Midbrain (tissue), 1 donor: ENCODE measurements at regions not wholly inside any gene's neighbourhood (a gene's known extent, or its start where the extent isn't known, plus 50 kb on each side); places are given as distances from the start of the nearest gene placed in this dataset.
"Not testable (repeated sequence)": the region's sequence is repeated elsewhere in the genome, so short reads cannot be mapped to it uniquely, and the experiment has no call there.

Experiments
- DNase-seq: peaks from one replicate; lab custom pipeline; 2025; lab: John Stamatoyannopoulos, UW

DNA sequence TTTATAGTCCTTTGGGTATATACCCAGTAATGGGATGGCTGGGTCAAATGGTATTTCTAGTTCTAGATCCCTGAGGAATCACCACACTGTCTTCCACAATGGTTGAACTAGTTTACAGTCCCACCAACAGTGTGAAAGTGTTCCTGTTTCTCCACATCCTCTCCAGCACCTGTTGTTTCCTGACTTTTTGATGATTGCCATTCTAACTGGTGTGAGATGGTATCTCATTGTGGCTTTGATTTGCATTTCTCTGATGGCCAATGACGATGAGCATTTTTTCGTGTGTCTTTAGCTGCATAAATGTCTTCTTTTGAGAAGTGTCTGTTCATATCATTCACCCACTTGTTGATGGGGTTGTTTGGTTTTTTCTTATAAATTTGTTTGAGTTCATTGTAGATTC, 612.5 kb upstream of the SGCD start:
- not testable (repeated sequence) for DNase-seq

- no peak for DNase-seq
Observed at GRCh38 chr5:155726267-155726666, 600.7 kb upstream of the SGCD start.

DNA sequence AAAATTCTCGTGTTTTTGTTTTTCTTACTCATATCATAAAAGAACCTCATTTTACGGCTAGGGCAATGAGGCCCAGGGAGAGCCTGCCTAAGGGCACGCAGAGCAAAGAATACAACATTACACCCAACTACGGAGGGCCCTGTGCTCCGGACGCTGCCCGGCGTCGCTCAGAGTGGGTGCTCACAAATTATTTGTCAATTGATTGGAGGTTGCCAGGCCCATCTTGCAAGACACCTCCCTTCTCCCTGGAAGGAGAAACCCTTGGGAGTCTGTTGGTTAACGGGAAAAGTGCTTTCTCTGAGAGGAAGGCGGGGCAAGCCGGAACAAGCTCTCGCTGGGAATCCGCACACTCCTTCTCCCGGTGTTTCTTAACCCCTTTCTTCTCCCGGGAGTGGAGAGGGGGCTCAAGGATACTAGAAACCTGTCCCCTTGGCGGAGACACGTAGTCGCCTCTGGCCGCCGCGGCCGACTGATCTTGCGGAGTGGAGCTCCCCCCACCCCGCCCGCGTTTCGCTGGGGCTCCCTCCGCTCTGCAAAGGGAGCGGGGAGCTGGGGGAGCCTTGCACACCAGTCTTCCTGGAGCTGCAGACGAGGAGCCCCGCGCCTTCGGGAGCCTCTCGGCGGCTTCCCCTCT, 599.3 kb upstream of the SGCD start:
- DNase-seq: peak; percentile 9

DNA sequence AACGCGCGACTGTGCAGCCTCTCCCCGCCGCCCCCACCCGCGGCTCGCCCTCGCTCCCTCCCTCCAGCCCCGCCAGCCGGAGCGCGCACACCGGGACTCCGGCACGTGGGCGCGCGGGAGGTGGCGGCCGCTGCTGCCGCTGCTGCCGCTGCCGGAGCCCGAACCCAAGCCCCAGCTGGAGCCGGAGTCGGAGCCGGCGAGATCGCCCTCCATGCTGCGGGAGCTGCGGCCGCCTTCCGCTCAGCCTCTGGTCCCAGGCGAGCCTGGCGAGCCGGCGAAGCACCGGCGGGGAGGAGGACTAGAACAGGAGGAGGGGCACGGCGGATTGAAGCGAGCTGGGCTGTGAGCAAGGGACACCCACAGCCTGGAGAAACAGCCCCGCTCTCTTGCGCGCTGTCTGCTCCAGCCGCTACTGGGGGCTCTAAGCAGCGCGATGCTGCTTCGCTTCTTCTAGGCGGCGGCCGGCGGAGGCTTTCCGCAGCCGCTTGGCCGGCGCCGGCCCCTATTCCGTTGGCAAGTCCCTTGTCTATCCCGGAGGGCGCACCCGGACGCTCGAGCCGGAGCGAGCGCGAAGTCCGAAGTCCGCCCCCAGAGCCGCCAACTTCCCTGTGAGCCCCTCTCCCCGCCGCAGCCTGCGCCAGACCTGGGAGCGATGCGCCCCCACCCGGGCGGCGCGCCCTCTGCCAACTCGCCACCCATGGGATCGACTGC, 598.7 kb upstream of the SGCD start:
- DNase-seq: peak; percentile 55

DNA sequence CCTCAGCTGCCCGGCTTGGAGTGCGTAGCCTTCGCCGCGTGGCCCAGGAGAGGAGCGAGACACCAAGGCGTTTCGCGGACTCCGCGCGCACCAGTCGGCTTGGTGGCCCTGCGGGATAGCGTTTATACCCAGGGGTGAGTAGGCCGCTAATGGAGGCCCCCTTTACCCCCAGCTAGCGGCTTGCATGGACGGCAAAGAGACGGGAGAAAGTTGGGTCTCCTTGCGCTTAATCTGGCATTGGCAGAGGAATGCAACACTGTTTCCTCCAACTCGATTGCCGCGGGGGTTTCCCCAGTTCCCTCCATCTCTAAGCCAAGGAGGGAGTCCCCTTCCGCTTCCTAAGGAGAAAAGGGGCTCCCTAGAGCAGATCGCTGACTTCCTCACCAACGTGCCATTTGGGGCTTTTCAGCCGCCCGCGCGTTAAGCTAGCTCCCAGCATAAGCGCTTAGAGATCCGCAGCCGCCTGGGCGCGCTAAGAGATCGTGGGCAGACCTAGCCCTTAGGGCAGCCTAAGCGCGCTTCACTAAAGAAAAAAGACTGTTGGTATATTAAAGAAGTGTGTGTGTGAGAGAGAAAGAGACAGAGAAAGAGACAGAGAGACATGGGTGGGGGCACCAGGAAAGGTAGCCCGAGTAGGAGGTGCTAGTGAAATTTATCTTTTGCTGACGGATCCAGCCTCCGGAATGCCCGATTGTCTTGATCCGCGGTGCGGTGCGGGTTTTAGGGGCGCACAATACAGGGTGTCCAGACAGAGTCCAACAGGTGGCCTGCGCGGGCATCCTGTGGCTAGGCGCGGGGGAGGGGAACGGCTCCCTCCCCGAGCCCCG, 597.9 kb upstream of the SGCD start:
- DNase-seq: peak; percentile 33

GRCh38 chr5:155729684-155730059, 597.3 kb upstream of the SGCD start:
- peak; percentile 79 for DNase-seq

GRCh38 chr5:155732587-155733376, 594.2 kb upstream of the SGCD start:
- DNase-seq: no peak

DNA sequence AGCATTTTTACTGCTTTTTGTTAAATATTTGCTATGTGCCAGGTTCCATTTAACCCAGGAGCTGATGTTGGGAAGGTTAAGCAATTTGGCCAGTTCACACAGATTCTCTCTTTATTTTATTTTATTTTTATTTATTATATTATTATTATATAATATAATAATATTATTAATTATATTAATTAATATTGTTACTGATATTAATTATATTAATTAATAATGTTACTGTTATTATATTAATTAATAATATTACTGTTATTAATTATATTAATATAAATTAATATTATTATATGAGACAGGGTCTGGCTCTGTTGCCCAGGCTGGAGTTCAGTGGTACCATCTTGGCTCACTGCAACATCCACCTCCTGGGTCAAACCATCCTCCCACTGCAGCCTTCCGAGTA, 593.0 kb upstream of the SGCD start:
- no peak for DNase-seq

GRCh38 chr5:155735388-155735787, 591.6 kb upstream of the SGCD start:
- no peak for DNase-seq

GRCh38 chr5:155738616-155739015, 588.3 kb upstream of the SGCD start:
- DNase-seq: no peak

DNA sequence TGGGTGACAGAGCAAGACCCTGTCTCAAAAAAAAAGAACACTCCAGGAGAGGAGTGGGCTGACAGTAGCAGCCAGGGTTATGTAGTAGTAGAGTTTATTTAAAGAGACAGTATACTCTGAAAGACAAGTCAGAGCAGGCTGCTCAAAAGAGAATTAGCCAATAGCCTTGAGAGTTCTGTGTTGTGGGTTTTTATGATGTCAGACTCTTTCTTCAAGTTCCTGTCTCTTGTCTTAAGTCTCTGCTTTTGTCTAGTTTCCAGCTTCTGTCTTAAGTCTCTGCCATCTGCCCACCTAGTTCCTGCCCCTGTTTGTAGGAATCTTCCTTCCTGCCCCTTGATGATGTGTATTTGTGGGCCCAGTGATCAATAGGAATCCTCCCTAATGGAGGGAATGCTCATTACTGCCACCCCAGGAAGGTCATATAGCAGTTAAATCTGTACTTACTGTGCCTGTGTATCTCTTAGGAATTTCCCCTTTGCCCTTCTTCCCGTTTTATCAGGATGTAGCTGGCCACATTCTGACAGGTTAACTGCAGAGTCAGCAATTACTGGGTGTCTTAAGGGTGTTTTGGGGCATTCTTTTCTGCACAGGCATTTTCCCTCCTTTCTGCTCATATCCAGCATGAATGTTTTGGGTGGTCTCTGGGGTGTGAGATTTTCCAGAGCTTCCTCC, 580.5 kb upstream of the SGCD start:
- DNase-seq: no peak

DNA sequence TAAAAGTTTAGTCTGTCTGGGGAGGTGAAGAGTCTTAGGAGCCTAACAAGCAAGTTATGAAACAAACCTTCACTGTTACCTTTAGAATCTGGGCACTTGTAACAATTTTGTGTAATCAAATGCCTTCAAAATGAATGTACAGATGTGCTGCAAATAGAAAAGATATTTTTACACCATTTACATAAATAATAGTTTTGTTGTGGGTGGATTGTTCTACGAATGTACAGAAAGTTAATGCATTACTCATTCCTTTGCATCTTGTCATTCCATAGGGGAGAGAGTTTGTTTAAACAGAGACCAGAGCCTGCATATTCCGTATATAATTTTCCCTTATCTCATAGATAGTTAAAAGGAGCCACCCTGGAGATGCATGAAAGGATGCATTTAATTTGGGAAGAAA, 576.9 kb upstream of the SGCD start:
- DNase-seq: no peak

DNA sequence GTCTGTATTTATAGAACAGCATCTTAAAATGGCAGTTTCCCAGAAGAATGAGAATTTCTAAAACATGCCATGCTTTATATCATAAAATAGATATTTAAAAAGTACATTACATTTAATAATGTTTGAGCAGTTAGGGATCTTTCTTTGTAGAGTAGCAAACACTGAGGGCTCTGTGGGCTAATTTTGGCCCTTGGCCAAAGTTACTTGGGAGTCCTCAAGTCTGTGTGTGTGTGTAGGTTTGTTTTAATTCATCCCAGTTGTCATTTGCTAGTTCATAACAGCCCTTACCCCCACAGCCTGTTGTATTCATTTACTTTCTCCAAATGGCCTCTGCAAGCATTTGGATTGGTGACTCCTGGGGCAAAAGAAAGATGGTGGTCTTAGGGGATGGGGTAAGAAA, 576.4 kb upstream of the SGCD start:
- no peak for DNase-seq

DNA sequence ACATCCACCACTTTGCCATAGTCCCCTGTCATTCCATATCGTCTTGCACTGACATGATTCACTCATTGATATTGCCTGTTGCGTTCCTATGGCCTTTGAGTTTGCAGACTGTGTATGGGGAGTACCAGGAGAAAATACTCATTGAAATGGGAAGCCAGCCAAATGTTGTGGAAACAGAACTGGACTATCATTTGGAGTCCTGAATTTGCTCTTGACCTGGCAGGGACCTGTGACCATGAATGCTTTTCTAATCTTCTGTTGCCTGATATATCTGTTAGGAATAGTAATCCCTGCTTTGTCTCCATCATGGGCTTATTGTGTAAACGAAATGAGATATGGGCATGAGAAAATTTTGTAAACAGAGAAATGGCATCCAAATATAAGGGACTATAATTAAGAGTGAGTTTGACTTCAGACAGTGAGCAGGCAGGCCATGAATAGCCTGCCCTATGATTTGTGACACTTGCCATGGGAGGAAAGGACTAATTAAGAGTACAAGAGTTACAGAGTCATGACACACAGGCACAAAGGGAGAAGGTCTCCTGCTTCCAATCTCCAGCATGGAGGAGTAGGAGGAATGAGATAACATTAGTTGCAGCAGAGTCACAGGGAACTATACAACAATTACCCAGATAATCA, 572.9 kb upstream of the SGCD start:
- no peak for DNase-seq

GRCh38 chr5:155759252-155759651, 567.7 kb upstream of the SGCD start:
- no peak for DNase-seq

DNA sequence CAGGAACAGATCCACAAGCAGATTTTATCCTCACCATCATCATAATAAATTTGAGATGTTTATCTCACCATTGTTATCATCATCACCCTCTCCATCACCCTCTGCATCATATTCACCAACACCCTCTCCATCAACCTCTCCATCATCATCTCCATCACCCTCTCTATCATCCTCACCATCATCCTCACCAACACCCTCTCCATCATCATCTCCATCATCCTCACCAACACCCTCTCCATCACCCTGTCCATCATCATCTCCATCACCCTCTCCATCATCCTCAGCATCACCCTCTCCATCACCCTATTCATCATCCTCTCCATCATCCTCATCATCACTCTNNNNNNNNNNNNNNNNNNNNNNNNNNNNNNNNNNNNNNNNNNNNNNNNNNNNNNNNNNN, 567.0 kb upstream of the SGCD start:
- no peak for DNase-seq

DNA sequence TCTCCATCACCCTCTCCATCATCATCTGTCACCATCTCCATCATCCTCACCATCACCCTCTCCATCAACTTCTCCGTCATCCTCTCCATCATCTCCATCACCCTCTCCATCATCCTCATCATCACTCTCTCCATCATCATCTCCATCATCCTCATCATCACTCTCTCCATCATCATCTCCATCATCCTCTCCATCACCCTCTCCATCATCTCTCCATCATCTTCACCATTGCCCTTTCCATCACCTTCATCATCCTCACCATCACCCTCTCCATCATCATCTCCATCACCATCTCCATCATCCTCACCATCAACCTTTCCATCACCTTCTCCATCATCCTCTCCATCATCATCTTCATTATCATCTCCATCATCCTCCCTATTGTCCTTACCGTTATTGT, 565.5 kb upstream of the SGCD start:
- no peak for DNase-seq

DNA sequence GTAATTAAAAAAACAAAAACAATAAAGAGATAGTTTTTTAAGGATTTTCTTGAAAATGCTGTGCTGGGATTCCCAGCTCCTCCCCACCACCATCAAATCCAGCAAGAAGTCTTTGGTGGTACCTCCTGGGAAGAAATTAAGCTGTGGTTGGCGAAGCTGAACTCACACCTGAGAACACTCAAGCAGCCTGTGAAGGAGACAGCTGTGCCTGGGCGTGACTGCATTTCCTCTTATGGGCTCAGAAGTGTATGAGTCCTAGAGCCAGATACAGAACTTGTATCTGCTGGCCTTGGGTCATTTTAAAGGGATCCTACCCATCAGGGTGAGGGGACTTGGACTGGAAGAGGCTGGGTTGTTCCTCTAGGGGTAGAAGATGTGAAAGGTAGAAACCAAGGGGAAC, 561.2 kb upstream of the SGCD start:
- DNase-seq: no peak

GRCh38 chr5:155767470-155767869, 559.5 kb upstream of the SGCD start:
- no peak for DNase-seq

GRCh38 chr5:155768332-155768731, 558.6 kb upstream of the SGCD start:
- no peak for DNase-seq

DNA sequence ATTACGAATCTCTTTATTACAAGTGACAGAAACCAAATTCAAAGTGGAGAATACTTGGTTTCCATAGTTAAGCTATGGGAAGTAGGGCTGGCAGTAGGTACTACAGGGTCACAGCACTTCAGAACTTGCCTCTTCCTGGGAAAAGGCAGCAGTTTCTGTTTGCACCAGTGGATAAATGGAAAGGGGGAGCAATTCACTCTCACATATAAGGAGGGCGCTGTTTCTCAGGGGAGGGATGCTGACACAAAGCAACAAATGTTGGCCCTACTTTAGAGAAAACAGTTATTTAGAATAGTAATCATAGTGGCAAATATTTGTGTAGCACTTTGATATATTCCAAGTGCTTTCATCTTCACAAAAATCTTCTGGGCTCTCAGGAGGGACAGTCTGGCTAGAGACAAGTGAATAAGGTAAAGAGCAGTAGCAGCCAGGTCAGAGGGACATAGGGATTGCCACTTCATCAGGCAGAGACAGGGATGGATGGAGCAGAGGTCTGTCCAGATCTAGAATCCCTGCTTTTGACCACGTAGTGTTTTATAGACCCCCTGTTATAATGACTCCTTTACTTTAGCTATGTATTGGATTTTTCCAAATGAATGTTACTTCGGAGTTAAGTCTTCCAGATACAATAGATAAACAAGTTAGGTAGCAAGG, 554.8 kb upstream of the SGCD start:
- DNase-seq: no peak
